ENCODE measurements at regions not wholly inside any gene's neighbourhood (a gene's known extent, or its start where the extent isn't known, plus 50 kb on each side); places are given as distances from the start of the nearest gene placed in this dataset.

DNA sequence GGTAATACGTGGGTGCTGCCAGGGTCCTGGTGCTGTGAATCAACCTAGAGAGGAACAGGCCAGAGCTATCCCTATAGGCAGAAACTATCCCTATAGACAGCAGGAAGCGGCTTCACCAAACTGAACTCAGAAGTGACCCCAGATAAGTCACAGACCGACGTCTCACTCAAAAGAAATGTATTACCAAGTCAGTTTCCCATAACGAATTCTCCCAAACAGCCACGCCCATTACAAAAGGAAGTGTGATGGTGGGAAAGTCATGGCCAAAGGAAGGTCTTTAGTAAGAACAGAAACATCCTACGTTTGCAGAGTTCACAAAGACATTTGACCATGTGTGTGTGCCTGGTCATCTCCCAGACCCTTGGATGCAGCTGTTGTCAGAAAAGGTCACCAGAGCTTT is 470.8 kb upstream of the ADARB2 start:
- Mint-ChIP-seq H3K27ac (no peak overlapping the region), H3K9me3 (peaks cover 4% of the 10 kb centered on the region; the same call in 1 of the 2 replicates), H3K4me1 (peaks cover 26% of the 10 kb centered on the region), H3K27me3 (ENCODE audit: low read depth) (no peaks in the 10 kb centered on the region; the same call in 1 of the 2 replicates), H3K4me3 (no peak overlapping the region), H3K36me3 (peaks cover 2% of the 10 kb centered on the region; the same call in 1 of the 2 replicates)
- POLR2A ChIA-PET, result no interaction called here
- ATAC-seq (no peak), DNase-seq (ENCODE audit: low spot score) (no peak)
- CTCF ChIA-PET, result no interaction called here
- TF ChIP-seq SP1 (CRISPR knock-in tag; conservative IDR thresholded peaks at IDR 0.05) (no peak), RELA (CRISPR knock-in tag; IDR thresholded peaks at IDR 0.05; ENCODE audit: borderline replicate concordance) (no peak), ATF1 (CRISPR knock-in tag; IDR thresholded peaks at IDR 0.05) (no peak), E2F4 (CRISPR knock-in tag; IDR thresholded peaks at IDR 0.05; ENCODE audit: borderline replicate concordance, low read depth) (no peak), ZNF416 (CRISPR knock-in tag; IDR thresholded peaks at IDR 0.05) (no peak), E2F5 (CRISPR knock-in tag; IDR thresholded peaks at IDR 0.05) (no peak), PRRX2 (CRISPR knock-in tag; IDR thresholded peaks at IDR 0.05) (no peak), MXD4 (CRISPR knock-in tag; IDR thresholded peaks at IDR 0.05; ENCODE audit: borderline replicate concordance) (no peak)
- TF ChIP-seq, protein P1, sequence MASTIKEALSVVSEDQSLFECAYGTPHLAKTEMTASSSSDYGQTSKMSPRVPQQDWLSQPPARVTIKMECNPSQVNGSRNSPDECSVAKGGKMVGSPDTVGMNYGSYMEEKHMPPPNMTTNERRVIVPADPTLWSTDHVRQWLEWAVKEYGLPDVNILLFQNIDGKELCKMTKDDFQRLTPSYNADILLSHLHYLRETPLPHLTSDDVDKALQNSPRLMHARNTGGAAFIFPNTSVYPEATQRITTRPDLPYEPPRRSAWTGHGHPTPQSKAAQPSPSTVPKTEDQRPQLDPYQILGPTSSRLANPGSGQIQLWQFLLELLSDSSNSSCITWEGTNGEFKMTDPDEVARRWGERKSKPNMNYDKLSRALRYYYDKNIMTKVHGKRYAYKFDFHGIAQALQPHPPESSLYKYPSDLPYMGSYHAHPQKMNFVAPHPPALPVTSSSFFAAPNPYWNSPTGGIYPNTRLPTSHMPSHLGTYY (CRISPR knock-in tag; IDR thresholded peaks at IDR 0.05), result no peak

- no peak for DNase-seq (ENCODE audit: low spot score)
- POLR2A ChIA-PET, result no interaction called here
- CTCF ChIA-PET, result no interaction called here
- H3K4me1 Mint-ChIP-seq, result peaks cover 33% of the 10 kb centered on the region
- peaks cover 4% of the 10 kb centered on the region; the same call in 1 of the 2 replicates for H3K9me3 Mint-ChIP-seq
- no peak overlapping the region for H3K4me3 Mint-ChIP-seq
- TF ChIP-seq ATF2 (CRISPR knock-in tag; IDR thresholded peaks at IDR 0.05; ENCODE audit: borderline replicate concordance, low read depth) (no peak), NFYB (CRISPR knock-in tag; conservative IDR thresholded peaks at IDR 0.05; ENCODE audit: low read depth) (no peak), ETV6 (CRISPR knock-in tag; IDR thresholded peaks at IDR 0.05) (no peak), MXD4 (CRISPR knock-in tag; IDR thresholded peaks at IDR 0.05; ENCODE audit: borderline replicate concordance) (no peak), ZNF671 (CRISPR knock-in tag; IDR thresholded peaks at IDR 0.05) (no peak), FOXJ3 (CRISPR knock-in tag; IDR thresholded peaks at IDR 0.05; ENCODE audit: borderline replicate concordance) (no peak), NFE2L1 (CRISPR knock-in tag; IDR thresholded peaks at IDR 0.05) (no peak), SP1 (CRISPR knock-in tag; conservative IDR thresholded peaks at IDR 0.05) (no peak), ARID4B (CRISPR knock-in tag; IDR thresholded peaks at IDR 0.05; ENCODE audit: borderline replicate concordance) (no peak)
- TF ChIP-seq, protein P2, sequence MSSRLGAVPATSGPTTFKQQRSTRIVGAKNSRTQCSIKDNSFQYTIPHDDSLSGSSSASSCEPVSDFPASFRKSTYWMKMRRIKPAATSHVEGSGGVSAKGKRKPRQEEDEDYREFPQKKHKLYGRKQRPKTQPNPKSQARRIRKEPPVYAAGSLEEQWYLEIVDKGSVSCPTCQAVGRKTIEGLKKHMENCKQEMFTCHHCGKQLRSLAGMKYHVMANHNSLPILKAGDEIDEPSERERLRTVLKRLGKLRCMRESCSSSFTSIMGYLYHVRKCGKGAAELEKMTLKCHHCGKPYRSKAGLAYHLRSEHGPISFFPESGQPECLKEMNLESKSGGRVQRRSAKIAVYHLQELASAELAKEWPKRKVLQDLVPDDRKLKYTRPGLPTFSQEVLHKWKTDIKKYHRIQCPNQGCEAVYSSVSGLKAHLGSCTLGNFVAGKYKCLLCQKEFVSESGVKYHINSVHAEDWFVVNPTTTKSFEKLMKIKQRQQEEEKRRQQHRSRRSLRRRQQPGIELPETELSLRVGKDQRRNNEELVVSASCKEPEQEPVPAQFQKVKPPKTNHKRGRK (CRISPR knock-in tag; IDR thresholded peaks at IDR 0.05; ENCODE audit: borderline replicate concordance), result no peak
- H3K27me3 Mint-ChIP-seq (ENCODE audit: low read depth), result no peaks in the 10 kb centered on the region; the same call in 1 of the 2 replicates
- no peak for ATAC-seq
- H3K27ac Mint-ChIP-seq, result no peak overlapping the region
- peaks cover 2% of the 10 kb centered on the region; the same call in 1 of the 2 replicates for H3K36me3 Mint-ChIP-seq
Observed at GRCh38 chr10:2207246-2207922, 470.1 kb upstream of the ADARB2 start.
